GM21529 (cell line): ENCODE measurements at regions not wholly inside any gene's neighbourhood (a gene's known extent, or its start where the extent isn't known, plus 50 kb on each side); places are given as distances from the start of the nearest gene placed in this dataset.
"Not testable (repeated sequence)": the region's sequence is repeated elsewhere in the genome, so short reads cannot be mapped to it uniquely, and the experiment has no call there.

ENCODE experiments used
- ATAC-seq: cut with Tn5 transposase; IDR thresholded peaks from one replicate; pipeline ENCODE4 v1.9.1; 2021; ENCODE audit not compliant: unreplicated experiment

- no peak for ATAC-seq
These were observed 326.5 kb upstream of the PRR16 start for GRCh38 chr5:120137582-120137981.

- ATAC-seq, result no peak
These were observed 325.1 kb upstream of the PRR16 start for GRCh38 chr5:120139039-120139438.

DNA sequence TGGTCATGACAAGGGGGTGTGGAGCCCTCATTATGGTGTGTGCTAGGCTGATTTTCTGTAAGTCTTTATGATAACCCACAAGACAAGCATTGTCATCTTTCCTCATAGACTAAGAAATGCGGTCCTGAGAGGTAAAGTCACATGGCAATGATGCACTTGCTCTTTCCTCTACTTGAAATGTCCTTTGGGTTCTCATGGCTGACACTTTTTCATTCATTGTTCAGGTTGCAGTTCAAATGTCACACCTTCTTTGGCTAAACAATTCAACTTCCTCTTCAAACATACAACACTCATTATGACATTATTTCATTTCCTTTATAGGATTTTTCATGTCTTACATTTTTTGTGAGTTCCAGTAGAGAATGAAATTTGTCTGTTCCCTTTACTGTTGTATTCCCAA lies 323.6 kb upstream of the PRR16 start:
- ATAC-seq, result no peak

GRCh38 chr5:120141076-120141475 lies 323.0 kb upstream of the PRR16 start:
- no peak for ATAC-seq

GRCh38 chr5:120146787-120147186 lies 317.3 kb upstream of the PRR16 start:
- no peak for ATAC-seq

GRCh38 chr5:120147911-120148310 lies 316.2 kb upstream of the PRR16 start:
- ATAC-seq, result not testable (repeated sequence)

DNA sequence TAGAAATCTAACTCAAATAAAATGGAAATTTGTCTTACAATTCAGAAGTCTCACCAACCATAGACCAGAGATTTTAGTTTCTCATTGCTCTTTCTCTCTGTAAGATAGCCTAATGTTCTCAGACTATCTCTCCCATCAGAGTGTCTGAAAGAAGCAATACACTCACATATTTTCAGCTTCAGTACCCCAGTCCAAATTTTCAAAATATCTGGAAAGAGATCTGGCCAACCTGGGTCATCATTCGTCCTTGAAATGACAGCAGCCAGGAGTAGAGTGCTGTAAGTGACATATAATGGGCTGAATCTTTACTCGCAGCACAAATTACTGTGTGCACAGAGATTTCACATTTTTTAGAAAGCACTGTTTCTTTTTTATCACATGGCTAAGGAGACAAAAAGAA lies 313.3 kb upstream of the PRR16 start:
- ATAC-seq, result no peak

GRCh38 chr5:120151181-120151580 lies 312.9 kb upstream of the PRR16 start:
- no peak for ATAC-seq

DNA sequence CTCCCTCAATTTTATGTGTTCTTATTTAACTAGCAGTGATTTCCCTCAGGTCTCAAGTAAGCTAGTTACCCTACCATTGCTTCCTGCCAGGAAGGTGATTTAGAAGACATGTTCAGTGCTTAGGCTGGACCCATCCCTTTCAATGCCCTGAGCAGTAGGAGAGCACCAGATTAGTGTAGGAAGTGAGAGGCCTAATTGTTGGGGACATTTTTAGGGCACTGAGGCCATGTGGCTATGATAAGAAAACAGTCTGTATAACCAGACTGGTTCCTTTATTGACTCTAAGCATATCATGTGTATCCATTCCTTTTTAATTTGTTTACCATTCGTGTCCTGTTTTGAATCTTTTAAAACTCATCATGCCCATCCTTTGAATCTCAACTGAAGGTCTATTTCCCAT lies 312.3 kb upstream of the PRR16 start:
- ATAC-seq, result no peak

GRCh38 chr5:120152472-120152871 lies 311.6 kb upstream of the PRR16 start:
- no peak for ATAC-seq

GRCh38 chr5:120152931-120153330 lies 311.2 kb upstream of the PRR16 start:
- no peak for ATAC-seq

GRCh38 chr5:120153551-120153950 lies 310.5 kb upstream of the PRR16 start:
- ATAC-seq, result no peak

- no peak for ATAC-seq
These were observed 308.2 kb upstream of the PRR16 start for GRCh38 chr5:120155873-120156272.

DNA sequence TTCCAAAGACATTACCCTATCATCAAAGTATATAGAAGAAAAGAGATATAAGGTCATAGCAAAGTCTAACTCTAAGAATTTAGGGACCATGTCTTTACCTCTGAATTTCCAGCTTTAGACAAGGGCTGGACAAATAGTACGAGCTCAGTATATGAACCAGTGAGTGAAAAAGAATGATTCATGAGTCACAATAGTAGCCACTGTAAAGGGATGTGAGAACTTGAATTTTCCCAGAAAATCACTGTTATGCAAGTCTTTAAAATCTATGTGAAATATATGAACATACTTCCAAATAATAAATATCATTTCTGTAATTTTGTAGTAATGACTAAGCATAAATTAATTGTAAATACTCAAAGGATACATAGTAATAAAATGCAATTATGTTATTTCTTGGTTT lies 305.9 kb upstream of the PRR16 start:
- ATAC-seq, result no peak

DNA sequence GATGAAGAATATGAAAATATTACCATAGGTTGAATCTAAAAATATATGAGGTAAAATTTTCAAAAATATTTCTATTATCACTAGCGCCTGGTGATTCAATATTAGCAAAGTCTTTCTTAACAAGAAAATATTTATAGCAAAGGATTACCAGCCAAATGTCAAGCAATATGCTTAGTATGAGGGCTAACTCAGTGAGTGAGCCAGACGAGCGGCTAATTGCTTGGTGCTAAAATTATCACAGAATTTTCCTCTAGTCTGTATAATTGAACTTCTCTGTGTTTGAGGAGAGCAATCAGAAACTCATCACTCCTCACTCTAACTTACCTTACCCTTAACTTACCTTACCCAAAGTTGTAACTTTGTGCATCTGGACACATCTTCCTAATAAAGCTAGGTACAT lies 304.9 kb upstream of the PRR16 start:
- ATAC-seq, result no peak

DNA sequence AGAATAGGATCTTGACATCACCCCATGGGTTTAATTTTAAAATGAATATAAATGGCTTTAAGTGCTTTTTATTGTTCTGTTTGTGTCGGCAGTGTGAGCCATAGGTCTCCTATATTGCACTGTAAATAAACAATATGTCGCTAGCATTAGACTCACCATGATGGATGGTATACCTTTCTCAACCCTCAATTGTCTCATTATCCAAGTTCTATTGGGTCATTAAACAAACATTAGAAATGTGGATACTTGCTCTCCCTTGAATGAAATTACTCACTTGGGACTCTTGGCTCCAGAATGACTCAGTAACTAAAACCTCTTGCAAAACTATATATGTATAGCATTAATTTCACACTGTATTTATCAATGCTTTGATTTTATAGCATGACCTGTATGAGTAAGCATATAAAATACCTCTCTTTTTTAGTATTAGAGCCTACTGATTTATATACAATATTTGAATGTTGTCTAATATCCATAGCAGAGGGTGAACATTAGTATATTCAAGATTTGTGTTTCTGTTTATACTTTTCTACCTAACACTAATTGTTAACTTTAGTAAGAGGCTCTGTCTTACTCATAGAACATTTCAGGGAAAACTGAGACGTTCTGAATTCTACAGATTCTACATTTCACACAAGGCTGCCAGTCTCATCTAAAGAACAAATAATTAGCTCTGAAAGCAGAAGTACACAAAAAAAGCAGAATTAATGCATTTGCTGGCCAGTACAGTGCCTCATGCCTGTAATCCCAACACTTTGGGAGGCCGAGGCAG lies 303.8 kb upstream of the PRR16 start:
- ATAC-seq, result no peak

GRCh38 chr5:120162321-120162720 lies 301.8 kb upstream of the PRR16 start:
- no peak for ATAC-seq

GRCh38 chr5:120164037-120164436 lies 300.1 kb upstream of the PRR16 start:
- no peak for ATAC-seq

GRCh38 chr5:120164986-120165385 lies 299.1 kb upstream of the PRR16 start:
- ATAC-seq, result no peak

GRCh38 chr5:120173125-120173524 lies 291.0 kb upstream of the PRR16 start:
- no peak for ATAC-seq

GRCh38 chr5:120174089-120174488 lies 290.0 kb upstream of the PRR16 start:
- ATAC-seq, result no peak

- not testable (repeated sequence) for ATAC-seq
These were observed 282.9 kb upstream of the PRR16 start for GRCh38 chr5:120181238-120181637.

- ATAC-seq, result not testable (repeated sequence)
These were observed 269.4 kb upstream of the PRR16 start for GRCh38 chr5:120194650-120195049.
